ENCODE measurements at regions not wholly inside any gene's neighbourhood (a gene's known extent, or its start where the extent isn't known, plus 50 kb on each side); places are given as distances from the start of the nearest gene placed in this dataset.

DNA sequence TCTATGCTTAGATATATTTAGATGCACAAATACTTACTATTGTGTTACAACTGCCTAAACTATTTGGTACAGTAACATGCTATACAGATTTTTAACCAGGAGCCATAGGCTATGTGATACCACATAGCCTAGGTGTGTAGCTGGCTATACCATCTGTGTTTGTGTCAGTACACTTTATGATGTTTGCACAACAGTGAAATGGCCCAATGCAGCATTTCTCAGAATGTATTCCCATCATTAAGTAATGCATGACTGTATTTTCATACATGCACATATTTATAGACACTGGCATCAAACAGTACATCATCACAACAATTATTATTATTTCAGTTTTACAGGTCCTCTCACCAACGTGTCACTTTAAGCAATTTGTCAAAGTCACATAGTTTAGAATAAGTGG lies 979.5 kb upstream of the TENM4 start:
- H3K27me3 ChIP-seq (ENCODE audit: control insufficient read depth in 3 of 3, insufficient read depth in 3 of 3, low read length in 2 of 3): no peaks in the 10 kb centered on the region
- TF ChIP-seq, protein P1, sequence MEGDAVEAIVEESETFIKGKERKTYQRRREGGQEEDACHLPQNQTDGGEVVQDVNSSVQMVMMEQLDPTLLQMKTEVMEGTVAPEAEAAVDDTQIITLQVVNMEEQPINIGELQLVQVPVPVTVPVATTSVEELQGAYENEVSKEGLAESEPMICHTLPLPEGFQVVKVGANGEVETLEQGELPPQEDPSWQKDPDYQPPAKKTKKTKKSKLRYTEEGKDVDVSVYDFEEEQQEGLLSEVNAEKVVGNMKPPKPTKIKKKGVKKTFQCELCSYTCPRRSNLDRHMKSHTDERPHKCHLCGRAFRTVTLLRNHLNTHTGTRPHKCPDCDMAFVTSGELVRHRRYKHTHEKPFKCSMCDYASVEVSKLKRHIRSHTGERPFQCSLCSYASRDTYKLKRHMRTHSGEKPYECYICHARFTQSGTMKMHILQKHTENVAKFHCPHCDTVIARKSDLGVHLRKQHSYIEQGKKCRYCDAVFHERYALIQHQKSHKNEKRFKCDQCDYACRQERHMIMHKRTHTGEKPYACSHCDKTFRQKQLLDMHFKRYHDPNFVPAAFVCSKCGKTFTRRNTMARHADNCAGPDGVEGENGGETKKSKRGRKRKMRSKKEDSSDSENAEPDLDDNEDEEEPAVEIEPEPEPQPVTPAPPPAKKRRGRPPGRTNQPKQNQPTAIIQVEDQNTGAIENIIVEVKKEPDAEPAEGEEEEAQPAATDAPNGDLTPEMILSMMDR (IDR thresholded peaks at IDR 0.05; ENCODE audit: control extremely low read depth, extremely low read depth): no peak
- DNase-seq (no peak), ATAC-seq (ENCODE audit: insufficient read depth, low FRiP score) (no peak)
- no peak overlapping the region for H3K4me3 ChIP-seq
- no peaks in the 10 kb centered on the region for H3K36me3 ChIP-seq (ENCODE audit: control insufficient read depth in 4 of 4, insufficient read depth in 4 of 4, low read length in 4 of 4)
- no peak overlapping the region for H3K27ac ChIP-seq (ENCODE audit: low read depth in 1 of 2, low read length in 1 of 2)
- H3K4me1 ChIP-seq (ENCODE audit: control insufficient read depth in 5 of 5, insufficient read depth in 5 of 5, low read length in 5 of 5): no peaks in the 10 kb centered on the region
- no peak overlapping the region for H3K9ac ChIP-seq (ENCODE audit: insufficient read depth in 1 of 2, low read length in 2 of 2)
- no peaks in the 10 kb centered on the region for H3K9me3 ChIP-seq (ENCODE audit: control insufficient read depth in 4 of 4, insufficient read depth in 3 of 4, low read length in 3 of 4)
- WGBS, 2 donors: 52 to 74% methylated on average over 1 of the region's 1 CpG

DNA sequence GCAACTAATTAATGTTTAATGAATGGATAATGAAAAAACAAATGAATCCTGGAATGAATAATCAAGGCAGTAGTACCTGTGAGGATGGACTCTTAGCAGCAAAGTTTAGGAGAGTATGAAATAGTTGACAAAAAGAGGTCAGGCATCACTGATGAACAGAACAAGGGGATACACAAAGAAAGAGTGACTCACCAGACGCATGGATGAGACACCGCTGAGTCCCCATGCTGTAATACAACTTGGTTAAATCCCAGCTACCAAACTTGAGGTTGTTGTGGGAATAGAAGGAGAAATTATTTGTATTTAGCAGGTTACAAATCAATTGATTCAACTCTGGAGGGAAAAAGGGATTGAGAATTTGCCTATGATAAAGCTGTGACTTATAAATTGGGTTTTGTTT lies 976.9 kb upstream of the TENM4 start:
- no peaks in the 10 kb centered on the region for H3K27me3 ChIP-seq (ENCODE audit: control insufficient read depth in 3 of 3, insufficient read depth in 3 of 3, low read length in 2 of 3)
- TF ChIP-seq, protein P1 (IDR thresholded peaks at IDR 0.05; ENCODE audit: control extremely low read depth, extremely low read depth): no peak

DNA sequence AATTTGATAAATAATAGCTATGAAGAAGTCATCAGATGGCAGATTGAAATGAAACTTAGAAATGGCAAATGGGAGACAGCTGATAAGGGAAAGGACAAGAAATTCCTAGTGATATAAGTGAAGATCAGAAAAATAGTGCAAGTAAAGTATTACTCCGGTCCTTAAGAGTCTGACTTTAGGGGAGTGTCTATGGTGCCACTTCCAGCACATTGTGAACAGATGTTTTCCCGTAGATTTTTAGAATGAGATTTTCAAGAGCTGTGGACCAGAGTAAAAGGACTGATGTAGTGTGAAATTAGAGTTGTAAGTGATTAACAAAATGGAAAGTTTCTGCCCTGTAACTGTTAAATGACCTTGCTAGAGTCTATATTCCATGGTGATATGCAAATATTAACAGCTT lies 974.8 kb upstream of the TENM4 start:
- no peak overlapping the region for H3K9ac ChIP-seq (ENCODE audit: insufficient read depth in 1 of 2, low read length in 2 of 2)
- ATAC-seq (ENCODE audit: insufficient read depth, low FRiP score): no peak
- H3K36me3 ChIP-seq (ENCODE audit: control insufficient read depth in 4 of 4, insufficient read depth in 4 of 4, low read length in 4 of 4): no peaks in the 10 kb centered on the region
- TF ChIP-seq, protein P1 (IDR thresholded peaks at IDR 0.05; ENCODE audit: control extremely low read depth, extremely low read depth): no peak
- peaks cover 0 to 16% (median 2%) of the 10 kb centered on the region in 5 donors for H3K4me1 ChIP-seq (ENCODE audit: control insufficient read depth in 5 of 5, insufficient read depth in 5 of 5, low read length in 5 of 5)
- H3K9me3 ChIP-seq (ENCODE audit: control insufficient read depth in 4 of 4, insufficient read depth in 3 of 4, low read length in 3 of 4): peaks cover 0 to 6% (median 0%) of the 10 kb centered on the region in 4 donors
- no peak overlapping the region for H3K27ac ChIP-seq (ENCODE audit: low read depth in 1 of 2, low read length in 1 of 2)
- 91% methylated on average over 2 of the region's 2 CpGs for WGBS, 2 donors
- no peak for DNase-seq
- no peak overlapping the region for H3K4me3 ChIP-seq
- no peaks in the 10 kb centered on the region for H3K27me3 ChIP-seq (ENCODE audit: control insufficient read depth in 3 of 3, insufficient read depth in 3 of 3, low read length in 2 of 3)

More for the DNA sequence above, 976.9 kb upstream of the TENM4 start:
- DNase-seq: no peak
- Histone ChIP-seq H3K27ac (ENCODE audit: low read depth in 1 of 2, low read length in 1 of 2) (no peak overlapping the region), H3K9me3 (ENCODE audit: control insufficient read depth in 4 of 4, insufficient read depth in 3 of 4, low read length in 3 of 4) (no peaks in the 10 kb centered on the region), H3K36me3 (ENCODE audit: control insufficient read depth in 4 of 4, insufficient read depth in 4 of 4, low read length in 4 of 4) (no peaks in the 10 kb centered on the region), H3K4me1 (ENCODE audit: control insufficient read depth in 5 of 5, insufficient read depth in 5 of 5, low read length in 5 of 5) (peaks cover 0 to 16% (median under 1%) of the 10 kb centered on the region in 5 donors), H3K9ac (ENCODE audit: insufficient read depth in 1 of 2, low read length in 2 of 2) (no peak overlapping the region), H3K4me3 (no peak overlapping the region)
- 92 to 95% methylated on average over 2 of the region's 2 CpGs for WGBS, 2 donors
- no peak for ATAC-seq (ENCODE audit: insufficient read depth, low FRiP score)

All from lung (tissue), 11 donors.